Keratinocyte (primary cell): ENCODE measurements at regions not wholly inside any gene's neighbourhood (a gene's known extent, or its start where the extent isn't known, plus 50 kb on each side); places are given as distances from the start of the nearest gene placed in this dataset.

Experiments
- DNase-seq: peaks from one replicate; pipeline ENCODE4 v3.0.0-alpha.2; 2011; ENCODE audit warnings: low read depth, missing footprints, low spot score
- FAIRE-seq: peaks from 2 replicates; lab custom pipeline; 2011; peaks lifted over from hg19 to GRCh38; lab: Jason Lieb, UNC
- H2AFZ ChIP-seq: 2 replicates; pipeline ENCODE4 v1.6.0; 2012; ENCODE audit warnings: low read length, control low read depth, inconsistent platforms; ENCODE audit not compliant: control insufficient read depth
- H3K27ac ChIP-seq: 2 replicates; pipeline ENCODE4 v1.5.1; 2011; ENCODE audit warnings: low read length; ENCODE audit not compliant: control insufficient read depth, insufficient read depth
- H3K27me3 ChIP-seq: 3 replicates; pipeline ENCODE4 v1.6.0; 2011; ENCODE audit warnings: low read length; ENCODE audit not compliant: control insufficient read depth, insufficient read depth; ENCODE audit errors: extremely low read depth
- H3K36me3 ChIP-seq, 2 experiments: 2 replicates in 1 of 2; 3 replicates in 1 of 2; pipeline ENCODE4 v1.5.1; 2011; ENCODE audit warnings: low read length in 2 of 2, mild to moderate bottlenecking in 1 of 2; ENCODE audit not compliant: control insufficient read depth in 2 of 2, insufficient read depth in 2 of 2; ENCODE audit errors: extremely low read depth in 1 of 2
- H3K4me1 ChIP-seq: 3 replicates; pipeline ENCODE4 v1.5.1; 2011; ENCODE audit warnings: low read length; ENCODE audit not compliant: control insufficient read depth, insufficient read depth; ENCODE audit errors: extremely low read depth
- H3K4me2 ChIP-seq: 3 replicates; pipeline ENCODE4 v1.6.0; 2011; ENCODE audit warnings: low read depth, low read length; ENCODE audit not compliant: control insufficient read depth, insufficient read depth; ENCODE audit errors: extremely low read depth
- H3K4me3 ChIP-seq, 3 experiments: fragments of 200-600 bp in 1 of 3; sonication (generic) in 1 of 3; 2 replicates in 2 of 3; 3 replicates in 1 of 3; pipeline ENCODE4 v1.5.1; 2011 to 2016; ENCODE audit warnings: low read length in 3 of 3, mild to moderate bottlenecking in 3 of 3, control low read depth in 2 of 3, inconsistent platforms in 1 of 3, low read depth in 1 of 3, mixed read lengths in 1 of 3, mixed run types in 1 of 3, moderate library complexity in 1 of 3; ENCODE audit not compliant: control insufficient read depth in 2 of 3, insufficient read depth in 2 of 3; ENCODE audit errors: extremely low read depth in 1 of 3
- H3K79me2 ChIP-seq: 2 replicates; pipeline ENCODE4 v1.6.0; 2012; ENCODE audit warnings: low read length; ENCODE audit not compliant: control insufficient read depth, insufficient read depth
- H3K9ac ChIP-seq: 3 replicates; pipeline ENCODE4 v1.6.0; 2011; ENCODE audit warnings: low read length; ENCODE audit not compliant: control insufficient read depth, insufficient read depth; ENCODE audit errors: extremely low read depth
- H3K9me1 ChIP-seq: 3 replicates; pipeline ENCODE4 v1.6.0; 2011; ENCODE audit warnings: low read length; ENCODE audit not compliant: control insufficient read depth, insufficient read depth; ENCODE audit errors: extremely low read depth
- H3K9me3 ChIP-seq: 2 replicates; pipeline ENCODE4 v1.5.1; 2012; ENCODE audit warnings: low read depth, low read length; ENCODE audit not compliant: control insufficient read depth
- H4K20me1 ChIP-seq: 3 replicates; pipeline ENCODE4 v1.6.0; 2011; ENCODE audit warnings: low read length; ENCODE audit not compliant: control insufficient read depth, insufficient read depth; ENCODE audit errors: extremely low read depth
- EZH2 ChIP-seq: IDR thresholded peaks from one replicate; pipeline ENCODE4 v1.6.1; 2012; ENCODE audit warnings: inconsistent platforms, mild to moderate bottlenecking, low read length, moderate library complexity
- dilution Hi-C: fragments of 300-500 bp; cut with MboI; formaldehyde crosslinking; loops from one replicate; pipeline ENCODE4 v1.7.0; 2020; ENCODE audit warnings: low sequenced_read_pairs; ENCODE audit not compliant: extremely low pct_ligation_motif_present
- TF ChIP-seq, protein P1 (sequence below), 3 experiments: IDR thresholded peaks in 1 of 3; conservative IDR thresholded peaks in 1 of 3; optimal IDR thresholded peaks in 1 of 3; 2 replicates in 2 of 3; 3 replicates in 1 of 3; pipeline versions ENCODE3 to v1.5.1; 2011; ENCODE audit warnings: low read length in 3 of 3, mild to moderate bottlenecking in 3 of 3, moderate library complexity in 2 of 3, control low read depth in 1 of 3, inconsistent platforms in 1 of 3; ENCODE audit not compliant: insufficient read depth in 2 of 3; ENCODE audit errors: extremely low read depth in 1 of 3

DNA sequence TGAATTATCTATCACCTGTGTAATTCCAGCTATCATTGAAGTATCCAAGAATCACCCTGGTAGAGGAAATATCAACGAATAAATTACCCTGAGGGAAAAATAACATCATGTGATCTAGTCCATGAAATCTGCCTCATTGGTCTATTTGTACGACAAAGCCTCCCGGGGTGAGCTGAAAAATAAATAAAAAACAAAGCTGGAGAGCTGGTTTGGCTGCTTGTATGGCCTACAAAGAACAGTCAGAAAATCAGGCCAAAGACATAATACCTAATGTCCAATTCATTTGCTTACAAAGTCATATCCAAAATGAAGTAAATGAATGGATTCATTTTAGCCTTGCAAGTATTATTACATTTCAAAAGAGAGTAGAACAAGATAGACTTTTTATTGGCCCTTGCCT is 449.9 kb downstream of the KLF12 start:
- H3K4me3 ChIP-seq, result no peak overlapping the region
- no peaks in the 10 kb centered on the region for H4K20me1 ChIP-seq
- no peak overlapping the region for H3K4me2 ChIP-seq
- H3K27ac ChIP-seq, result no peak overlapping the region
- FAIRE-seq (no peak), DNase-seq (no peak)
- no peak for TF ChIP-seq EZH2
- dilution Hi-C loops, result no loop called here
- no peaks in the 10 kb centered on the region for H3K79me2 ChIP-seq
- no peaks in the 10 kb centered on the region for H3K9me3 ChIP-seq
- H3K36me3 ChIP-seq, result no peaks in the 10 kb centered on the region
- H3K9ac ChIP-seq, result no peak overlapping the region
- no peaks in the 10 kb centered on the region for H3K4me1 ChIP-seq
- H3K27me3 ChIP-seq, result no peaks in the 10 kb centered on the region
- H3K9me1 ChIP-seq, result no peaks in the 10 kb centered on the region
- peak overlapping the region; percentile 13 for H2AFZ ChIP-seq

DNA sequence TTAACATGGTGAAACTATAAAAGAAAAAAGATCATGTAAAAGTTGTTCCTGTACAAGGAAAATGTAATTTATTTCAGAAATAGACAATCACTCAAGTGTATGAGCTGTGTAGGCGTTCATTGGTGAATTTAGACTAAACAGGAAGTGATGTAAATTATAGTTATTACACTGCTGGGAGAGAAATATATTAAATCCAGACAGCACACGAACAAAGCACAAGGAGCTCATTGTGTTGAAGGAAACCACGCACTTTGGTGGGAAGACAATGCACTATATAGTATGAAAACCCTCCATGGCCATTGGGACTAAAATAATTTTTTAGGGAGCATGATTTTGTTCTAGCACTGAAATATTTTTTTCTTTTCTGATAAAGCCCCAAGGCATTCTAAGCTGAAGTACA is 450.5 kb downstream of the KLF12 start:
- Histone ChIP-seq H3K36me3 (no peaks in the 10 kb centered on the region), H3K27me3 (no peaks in the 10 kb centered on the region), H2AFZ (no peak overlapping the region), H3K4me3 (no peak overlapping the region), H3K4me2 (no peak overlapping the region), H3K9me1 (no peaks in the 10 kb centered on the region), H3K79me2 (no peaks in the 10 kb centered on the region), H3K4me1 (no peaks in the 10 kb centered on the region), H4K20me1 (no peaks in the 10 kb centered on the region), H3K27ac (no peak overlapping the region), H3K9ac (no peak overlapping the region), H3K9me3 (no peaks in the 10 kb centered on the region)
- FAIRE-seq (peak; percentile 17), DNase-seq (no peak)
- dilution Hi-C loops, result no loop called here
- TF ChIP-seq, protein P1, sequence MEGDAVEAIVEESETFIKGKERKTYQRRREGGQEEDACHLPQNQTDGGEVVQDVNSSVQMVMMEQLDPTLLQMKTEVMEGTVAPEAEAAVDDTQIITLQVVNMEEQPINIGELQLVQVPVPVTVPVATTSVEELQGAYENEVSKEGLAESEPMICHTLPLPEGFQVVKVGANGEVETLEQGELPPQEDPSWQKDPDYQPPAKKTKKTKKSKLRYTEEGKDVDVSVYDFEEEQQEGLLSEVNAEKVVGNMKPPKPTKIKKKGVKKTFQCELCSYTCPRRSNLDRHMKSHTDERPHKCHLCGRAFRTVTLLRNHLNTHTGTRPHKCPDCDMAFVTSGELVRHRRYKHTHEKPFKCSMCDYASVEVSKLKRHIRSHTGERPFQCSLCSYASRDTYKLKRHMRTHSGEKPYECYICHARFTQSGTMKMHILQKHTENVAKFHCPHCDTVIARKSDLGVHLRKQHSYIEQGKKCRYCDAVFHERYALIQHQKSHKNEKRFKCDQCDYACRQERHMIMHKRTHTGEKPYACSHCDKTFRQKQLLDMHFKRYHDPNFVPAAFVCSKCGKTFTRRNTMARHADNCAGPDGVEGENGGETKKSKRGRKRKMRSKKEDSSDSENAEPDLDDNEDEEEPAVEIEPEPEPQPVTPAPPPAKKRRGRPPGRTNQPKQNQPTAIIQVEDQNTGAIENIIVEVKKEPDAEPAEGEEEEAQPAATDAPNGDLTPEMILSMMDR (optimal IDR thresholded peaks at IDR 0.05 in 1 of 3, IDR thresholded peaks at IDR 0.05 in 1 of 3, conservative IDR thresholded peaks at IDR 0.05 in 1 of 3; ENCODE audit: extremely low read depth in 1 of 3, insufficient read depth in 2 of 3, low read length in 3 of 3), result no peak
- TF ChIP-seq EZH2, result no peak

DNA sequence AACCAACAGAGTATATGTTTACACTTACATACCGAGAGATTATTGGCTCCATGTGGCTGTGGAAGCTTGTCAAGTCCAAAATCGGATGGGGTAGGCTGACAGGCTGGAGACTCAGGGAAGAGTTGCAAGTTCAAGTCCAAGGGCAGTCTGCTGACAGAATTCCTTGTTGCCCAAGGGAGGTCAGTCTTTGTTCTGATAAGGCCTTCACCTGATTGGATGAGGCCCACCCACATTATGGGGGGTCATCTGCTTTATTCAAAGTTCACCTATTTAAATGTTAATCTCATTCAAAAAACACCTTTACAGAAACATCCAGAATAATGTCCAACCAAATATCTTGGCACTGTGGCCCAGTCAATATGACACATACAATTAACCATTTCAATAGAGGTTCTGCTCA is 452.4 kb downstream of the KLF12 start:
- no peaks in the 10 kb centered on the region for H3K36me3 ChIP-seq
- no peak for DNase-seq
- H4K20me1 ChIP-seq, result no peaks in the 10 kb centered on the region
- H3K27ac ChIP-seq, result no peak overlapping the region
- H3K4me3 ChIP-seq, result no peak overlapping the region
- FAIRE-seq, result no peak
- H2AFZ ChIP-seq, result no peak overlapping the region
- no peak overlapping the region for H3K4me2 ChIP-seq
- dilution Hi-C loops, result no loop called here
- H3K79me2 ChIP-seq, result no peaks in the 10 kb centered on the region
- H3K9me3 ChIP-seq, result no peaks in the 10 kb centered on the region
- no peak overlapping the region for H3K9ac ChIP-seq
- peaks cover 12% of the 10 kb centered on the region for H3K4me1 ChIP-seq
- H3K27me3 ChIP-seq, result no peaks in the 10 kb centered on the region
- no peak for TF ChIP-seq EZH2
- TF ChIP-seq, protein P1 (optimal IDR thresholded peaks at IDR 0.05 in 1 of 3, IDR thresholded peaks at IDR 0.05 in 1 of 3, conservative IDR thresholded peaks at IDR 0.05 in 1 of 3; ENCODE audit: extremely low read depth in 1 of 3, insufficient read depth in 2 of 3, low read length in 3 of 3), result no peak
- H3K9me1 ChIP-seq, result no peaks in the 10 kb centered on the region
